ENCODE measurements at regions not wholly inside any gene's neighbourhood (a gene's known extent, or its start where the extent isn't known, plus 50 kb on each side); places are given as distances from the start of the nearest gene placed in this dataset.

- TF ChIP-seq, protein P1, sequence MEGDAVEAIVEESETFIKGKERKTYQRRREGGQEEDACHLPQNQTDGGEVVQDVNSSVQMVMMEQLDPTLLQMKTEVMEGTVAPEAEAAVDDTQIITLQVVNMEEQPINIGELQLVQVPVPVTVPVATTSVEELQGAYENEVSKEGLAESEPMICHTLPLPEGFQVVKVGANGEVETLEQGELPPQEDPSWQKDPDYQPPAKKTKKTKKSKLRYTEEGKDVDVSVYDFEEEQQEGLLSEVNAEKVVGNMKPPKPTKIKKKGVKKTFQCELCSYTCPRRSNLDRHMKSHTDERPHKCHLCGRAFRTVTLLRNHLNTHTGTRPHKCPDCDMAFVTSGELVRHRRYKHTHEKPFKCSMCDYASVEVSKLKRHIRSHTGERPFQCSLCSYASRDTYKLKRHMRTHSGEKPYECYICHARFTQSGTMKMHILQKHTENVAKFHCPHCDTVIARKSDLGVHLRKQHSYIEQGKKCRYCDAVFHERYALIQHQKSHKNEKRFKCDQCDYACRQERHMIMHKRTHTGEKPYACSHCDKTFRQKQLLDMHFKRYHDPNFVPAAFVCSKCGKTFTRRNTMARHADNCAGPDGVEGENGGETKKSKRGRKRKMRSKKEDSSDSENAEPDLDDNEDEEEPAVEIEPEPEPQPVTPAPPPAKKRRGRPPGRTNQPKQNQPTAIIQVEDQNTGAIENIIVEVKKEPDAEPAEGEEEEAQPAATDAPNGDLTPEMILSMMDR (IDR thresholded peaks at IDR 0.05), result no peak
- TF ChIP-seq POLR2A (IDR thresholded peaks at IDR 0.05), result no peak
Measured at GRCh38 chr12:19844224-19844623, 404.9 kb downstream of the AEBP2 start.

All from heart left ventricle (tissue), 13 donors.